HG03108 (cell line): ENCODE measurements at regions not wholly inside any gene's neighbourhood (a gene's known extent, or its start where the extent isn't known, plus 50 kb on each side); places are given as distances from the start of the nearest gene placed in this dataset.
"Not testable (repeated sequence)": the region's sequence is repeated elsewhere in the genome, so short reads cannot be mapped to it uniquely, and the experiment has no call there.

ENCODE experiments used
- ATAC-seq: cut with Tn5 transposase; IDR thresholded peaks from one replicate; pipeline ENCODE4 v1.9.1; 2021; ENCODE audit warnings: moderate library complexity; ENCODE audit not compliant: unreplicated experiment

GRCh38 chr3:15851735-15852134, 54.0 kb upstream of the ANKRD28 start:
- no peak for ATAC-seq

GRCh38 chr3:15858547-15859506, 61.0 kb upstream of the ANKRD28 start:
- ATAC-seq, result peak; percentile 66

GRCh38 chr3:15859507-15860013, 61.8 kb upstream of the ANKRD28 start:
- ATAC-seq, result peak; percentile 73

- peak; percentile 35 for ATAC-seq
Measured at GRCh38 chr3:15860014-15860934, 62.5 kb upstream of the ANKRD28 start.

GRCh38 chr3:15861163-15861562, 63.4 kb upstream of the ANKRD28 start:
- ATAC-seq, result no peak

GRCh38 chr3:15872807-15873206, 75.0 kb upstream of the ANKRD28 start:
- no peak for ATAC-seq

- no peak for ATAC-seq
Measured at GRCh38 chr3:15873415-15873814, 75.6 kb upstream of the ANKRD28 start.

- ATAC-seq, result no peak
Measured at GRCh38 chr3:15875016-15875689, 77.4 kb upstream of the ANKRD28 start.

GRCh38 chr3:15876669-15877068, 78.9 kb upstream of the ANKRD28 start:
- ATAC-seq, result no peak

- no peak for ATAC-seq
Measured at GRCh38 chr3:15877813-15878212, 80.0 kb upstream of the ANKRD28 start.

- ATAC-seq, result not testable (repeated sequence)
Measured at GRCh38 chr3:15879787-15880186, 82.0 kb upstream of the ANKRD28 start.

- no peak for ATAC-seq
Measured at GRCh38 chr3:15882577-15882976, 84.8 kb upstream of the ANKRD28 start.

GRCh38 chr3:15884132-15884531, 86.4 kb upstream of the ANKRD28 start:
- no peak for ATAC-seq

GRCh38 chr3:15886521-15886920, 88.7 kb upstream of the ANKRD28 start:
- ATAC-seq, result no peak

- ATAC-seq, result no peak
Measured at GRCh38 chr3:15887261-15887660, 89.5 kb upstream of the ANKRD28 start.

GRCh38 chr3:15889936-15890335, 92.2 kb upstream of the ANKRD28 start:
- no peak for ATAC-seq

- ATAC-seq, result no peak
Measured at GRCh38 chr3:15892311-15893227, 94.8 kb upstream of the ANKRD28 start.

- ATAC-seq, result no peak
Measured at GRCh38 chr3:15894382-15894781, 96.6 kb upstream of the ANKRD28 start.

- no peak for ATAC-seq
Measured at GRCh38 chr3:15896500-15896899, 98.7 kb upstream of the ANKRD28 start.

- ATAC-seq, result no peak
Measured at GRCh38 chr3:15899388-15899787, 101.6 kb upstream of the ANKRD28 start.
